ENCODE measurements at regions not wholly inside any gene's neighbourhood (a gene's known extent, or its start where the extent isn't known, plus 50 kb on each side); places are given as distances from the start of the nearest gene placed in this dataset.
A peak's percentile ranks its signal among the peaks of the same experiment; 100 is the strongest.

DNA sequence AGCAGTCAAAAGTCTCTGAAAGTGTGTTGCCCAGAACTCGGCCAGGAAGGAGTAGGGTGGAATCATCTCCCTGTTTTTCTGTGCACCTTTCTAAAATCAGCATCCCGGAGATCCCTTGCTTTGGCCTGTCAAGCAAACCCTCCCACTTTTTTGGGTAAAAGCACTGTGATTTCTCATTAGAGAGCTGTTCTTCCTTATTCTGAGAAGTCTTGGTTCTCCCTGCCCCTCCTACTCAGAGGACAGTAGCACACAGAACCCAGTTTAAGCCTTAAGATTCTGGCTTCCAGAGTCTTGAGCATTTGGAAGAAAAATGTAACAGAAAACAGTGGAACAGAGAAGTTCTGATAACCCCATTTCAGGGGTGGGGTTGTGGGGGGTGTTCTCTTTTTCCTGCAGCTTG is 52.6 kb upstream of the KATNAL1 start:
- no peak overlapping the region for H3K27ac Mint-ChIP-seq
- no peaks in the 10 kb centered on the region for H3K36me3 Mint-ChIP-seq
- ATAC-seq (no peak), DNase-seq (ENCODE audit: low spot score in 2 of 2) (no peak)
- no peaks in the 10 kb centered on the region for H3K9me3 Mint-ChIP-seq

DNA sequence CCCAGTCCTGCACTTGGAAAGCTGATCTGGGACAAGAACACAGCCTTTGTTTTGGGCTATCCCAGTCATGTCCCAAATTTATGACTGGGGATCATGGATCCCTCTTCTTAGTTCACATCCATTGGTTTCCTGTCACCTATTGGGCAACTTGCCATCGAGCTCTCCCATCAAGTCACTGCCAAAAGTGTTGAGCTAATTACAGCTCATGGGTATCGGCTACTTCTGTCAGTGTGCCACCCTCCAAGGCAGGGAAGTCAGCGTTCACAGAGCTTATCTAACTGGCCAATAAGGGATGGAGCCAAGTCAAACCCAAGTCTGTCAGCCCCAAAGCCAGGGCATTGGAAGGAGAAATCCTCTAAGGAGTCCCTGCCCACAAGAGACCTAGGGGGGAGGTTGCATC is 53.2 kb upstream of the KATNAL1 start:
- Mint-ChIP-seq H3K36me3 (peaks cover 0 to 2% of the 10 kb centered on the region in 2 donors), H3K27ac (no peak overlapping the region), H3K9me3 (no peaks in the 10 kb centered on the region)
- DNase-seq (ENCODE audit: low spot score in 2 of 2) (no peak), ATAC-seq (no peak)

DNA sequence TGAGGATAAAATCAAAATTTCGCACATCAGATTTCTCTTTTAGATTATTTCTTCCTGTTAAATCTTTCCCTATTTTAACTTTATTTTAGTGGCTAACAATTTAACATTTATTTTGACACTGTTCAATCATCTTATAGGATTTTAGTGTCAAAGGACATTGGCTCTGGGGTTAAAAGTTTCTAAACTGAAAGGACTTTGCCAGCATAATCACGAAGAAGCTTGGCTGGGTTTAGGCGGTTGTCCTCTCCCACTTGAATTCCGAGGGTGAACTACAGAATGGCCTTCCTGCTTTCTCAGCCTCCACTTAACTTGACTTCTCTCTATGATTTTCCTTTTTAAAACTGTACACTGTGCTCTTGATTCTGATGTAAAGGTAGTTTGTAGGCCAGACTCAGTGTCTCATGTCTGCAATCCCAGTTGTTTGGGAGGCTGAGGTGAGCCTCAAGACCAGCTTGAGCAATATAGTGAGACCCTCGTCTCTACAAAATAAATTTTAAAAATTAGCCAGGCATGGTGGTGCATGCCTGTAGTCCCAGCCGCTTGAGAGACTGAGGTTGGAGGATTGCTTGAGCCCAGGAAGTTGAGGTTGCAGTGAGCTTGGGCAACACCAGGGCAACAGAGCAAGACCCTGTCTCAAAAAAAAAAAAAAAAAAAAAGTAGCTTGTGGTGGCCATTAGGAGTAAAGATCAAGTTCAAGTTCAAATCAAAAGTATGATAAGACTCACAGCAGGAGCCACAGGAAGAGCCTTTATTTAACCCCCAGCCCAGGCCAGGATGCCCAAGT is 54.8 kb upstream of the KATNAL1 start:
- ATAC-seq, result peak in 1 of 2 donors; percentile 39
- Mint-ChIP-seq H3K36me3 (peaks cover 0 to 6% of the 10 kb centered on the region in 2 donors), H3K27ac (no peak overlapping the region), H3K9me3 (no peaks in the 10 kb centered on the region)
- no peak for DNase-seq (ENCODE audit: low spot score in 2 of 2)

DNA sequence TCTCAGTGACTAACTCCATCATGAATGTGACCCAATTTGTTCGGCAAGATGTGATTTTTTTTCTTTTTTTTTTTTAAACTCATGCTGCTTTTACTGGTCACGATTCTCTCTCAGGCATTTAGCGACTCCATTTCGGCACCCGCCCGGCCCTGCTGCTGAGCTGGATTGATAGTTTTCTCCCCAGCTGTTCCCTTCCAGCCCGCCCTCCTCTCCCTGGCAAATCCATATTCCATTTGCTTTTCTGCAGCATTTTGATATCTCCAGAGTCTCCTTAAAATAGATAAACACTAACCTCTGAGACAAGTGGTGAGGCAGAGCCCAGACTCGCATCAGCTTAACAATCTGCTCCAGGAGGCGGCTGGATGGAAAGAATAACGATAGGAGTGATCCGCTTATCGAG is 55.5 kb upstream of the KATNAL1 start:
- H3K9me3 Mint-ChIP-seq, result no peaks in the 10 kb centered on the region
- DNase-seq (ENCODE audit: low spot score in 2 of 2) (no peak), ATAC-seq (no peak)
- H3K27ac Mint-ChIP-seq, result no peak overlapping the region
- H3K36me3 Mint-ChIP-seq, result peaks cover 0 to 6% of the 10 kb centered on the region in 2 donors

DNA sequence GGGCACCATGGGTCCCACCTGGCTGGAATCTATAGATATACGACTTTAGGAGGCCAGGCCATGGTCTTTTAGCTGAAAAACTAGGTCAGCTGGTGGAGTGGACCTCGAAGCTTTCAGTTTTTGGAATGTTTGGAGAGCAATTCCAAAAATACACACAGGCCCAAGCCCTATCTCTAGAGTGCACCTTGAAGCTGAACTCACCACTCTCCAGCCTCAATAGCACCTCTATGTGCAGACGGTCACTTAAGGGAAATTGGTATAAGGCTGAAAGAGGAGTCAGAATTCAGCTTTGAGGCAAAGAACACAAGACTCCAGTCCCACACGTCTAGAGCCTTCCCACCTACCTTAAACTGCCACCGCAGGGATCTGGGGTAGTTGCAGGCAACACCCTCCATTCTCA is 56.4 kb upstream of the KATNAL1 start:
- Mint-ChIP-seq H3K27ac (no peak overlapping the region), H3K9me3 (peaks cover 0 to 2% of the 10 kb centered on the region in 2 donors), H3K36me3 (peaks cover 4 to 6% of the 10 kb centered on the region in 2 donors)
- ATAC-seq, result no peak
- no peak for DNase-seq (ENCODE audit: low spot score in 2 of 2)

DNA sequence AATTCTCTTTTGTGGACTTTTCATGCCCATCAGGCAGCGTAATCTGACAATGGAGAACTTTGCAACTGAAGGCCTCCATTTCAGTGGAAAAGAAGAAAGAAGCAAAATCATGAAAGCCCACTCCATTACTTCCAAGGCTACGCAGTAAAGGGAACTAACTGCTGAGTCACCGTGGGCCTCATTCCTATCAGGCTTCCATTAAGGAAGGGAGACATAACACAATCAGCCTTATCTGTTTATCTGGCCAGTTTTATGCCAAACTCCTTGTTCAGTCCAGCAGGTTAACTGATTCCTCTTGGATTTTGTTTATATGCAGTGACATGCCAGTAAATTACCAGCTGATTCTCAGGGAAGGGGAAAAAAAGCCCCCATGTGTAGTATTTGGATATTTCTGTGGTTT is 56.8 kb upstream of the KATNAL1 start:
- DNase-seq (ENCODE audit: low spot score in 2 of 2) (no peak), ATAC-seq (no peak)
- Mint-ChIP-seq H3K27ac (no peak overlapping the region), H3K36me3 (peaks cover 6 to 8% of the 10 kb centered on the region in 2 donors), H3K9me3 (peaks cover 0 to 5% of the 10 kb centered on the region in 2 donors)

DNA sequence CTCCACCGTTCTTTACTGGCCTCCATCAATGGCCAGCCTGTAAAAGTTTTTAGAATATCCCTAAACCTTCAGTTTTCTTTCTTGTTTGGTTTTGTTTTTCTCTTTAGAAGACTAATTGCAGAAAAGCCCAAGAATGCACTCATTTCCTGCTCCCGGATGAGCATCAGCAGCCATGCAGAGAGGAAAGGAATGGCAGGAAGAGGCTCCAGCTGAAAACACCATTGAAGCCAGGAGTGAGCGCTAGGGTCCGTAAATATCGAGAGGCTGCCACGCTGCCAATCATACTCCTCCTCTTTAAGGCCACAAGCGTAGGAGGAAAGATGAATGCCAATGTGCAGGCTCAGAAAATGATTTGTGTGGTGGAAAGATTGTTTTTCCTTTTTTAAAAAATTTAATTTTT is 57.4 kb upstream of the UBE2L5 start:
- Mint-ChIP-seq H3K9me3 (peaks cover 0 to 5% of the 10 kb centered on the region in 2 donors), H3K27ac (no peak overlapping the region), H3K36me3 (peaks cover 6 to 9% of the 10 kb centered on the region in 2 donors)
- DNase-seq (ENCODE audit: low spot score in 2 of 2) (no peak), ATAC-seq (no peak)

DNA sequence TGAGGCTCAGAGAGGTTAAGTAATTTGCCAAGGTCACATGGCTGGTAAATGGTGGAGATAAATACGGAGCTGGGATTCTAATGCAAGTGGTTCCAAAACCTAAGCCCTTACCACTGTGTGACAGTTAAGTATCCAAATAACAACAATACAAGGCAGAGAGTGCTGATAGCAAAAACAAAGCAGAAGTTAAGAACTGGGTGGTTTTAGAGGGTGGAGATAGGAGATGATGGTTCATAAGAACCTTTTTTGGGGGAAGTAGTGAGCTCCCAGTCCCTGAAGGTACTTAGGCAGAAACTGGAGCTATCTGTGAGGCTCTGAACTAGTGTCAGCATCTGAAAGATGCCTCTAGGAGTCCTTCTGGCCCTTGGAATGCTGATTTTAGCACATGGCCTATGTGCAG is 56.2 kb upstream of the UBE2L5 start:
- ATAC-seq, result no peak

DNA sequence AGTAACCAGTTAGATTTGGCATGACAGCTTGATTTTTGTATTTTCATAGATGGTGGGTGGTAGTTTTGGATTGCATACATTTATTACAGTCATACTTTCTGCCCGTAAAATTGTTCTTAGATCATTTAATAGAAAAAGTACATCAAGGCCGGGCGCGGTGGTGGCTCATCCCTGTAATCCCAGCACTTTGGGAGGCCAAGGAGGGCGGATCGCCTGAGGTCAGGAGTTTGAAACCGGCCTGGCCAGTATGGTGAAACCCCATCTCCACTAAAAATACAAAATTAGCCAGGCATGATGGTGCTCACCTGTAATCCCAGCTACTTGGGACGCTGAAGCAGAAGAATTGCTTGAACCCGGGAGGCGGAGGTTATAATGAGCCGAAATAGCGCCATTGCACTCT is 55.0 kb upstream of the UBE2L5 start:
- Mint-ChIP-seq H3K27ac (no peak overlapping the region), H3K36me3 (peaks cover 6 to 16% of the 10 kb centered on the region in 2 donors), H3K9me3 (peaks cover 0 to 5% of the 10 kb centered on the region in 2 donors)
- DNase-seq (ENCODE audit: low spot score in 2 of 2) (no peak), ATAC-seq (no peak)

More for the DNA sequence above, 56.2 kb upstream of the UBE2L5 start:
- peaks cover 0 to 5% of the 10 kb centered on the region in 2 donors for H3K9me3 Mint-ChIP-seq
- no peak overlapping the region for H3K27ac Mint-ChIP-seq
- H3K36me3 Mint-ChIP-seq, result peaks cover 6 to 16% of the 10 kb centered on the region in 2 donors
- DNase-seq (ENCODE audit: low spot score in 2 of 2), result no peak

DNA sequence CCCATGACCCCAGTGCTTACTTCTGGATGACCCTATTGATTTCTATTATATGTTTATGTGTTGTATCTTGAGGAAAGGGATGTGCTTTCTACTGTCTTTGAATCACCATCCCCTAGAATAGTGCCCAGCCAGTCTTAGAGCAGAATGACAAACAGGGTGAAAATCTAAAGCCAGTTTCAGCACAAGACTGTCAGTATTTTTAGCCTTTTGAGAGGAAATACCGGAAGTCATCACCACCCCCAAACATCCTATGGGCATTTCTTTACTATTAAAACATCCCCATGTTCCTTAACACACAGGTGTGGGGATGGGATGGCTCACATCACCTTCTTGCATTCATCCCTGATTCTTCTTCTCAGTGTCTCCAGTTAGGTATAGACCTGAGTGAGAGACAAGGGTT is 52.1 kb upstream of the UBE2L5 start:
- ATAC-seq, result no peak
- peaks cover 3 to 5% of the 10 kb centered on the region in 2 donors for H3K9me3 Mint-ChIP-seq
- DNase-seq (ENCODE audit: low spot score in 2 of 2), result no peak
- H3K27ac Mint-ChIP-seq, result peak overlapping the region in 1 of 2 donors; percentile 86
- H3K36me3 Mint-ChIP-seq, result peaks cover 6 to 16% of the 10 kb centered on the region in 2 donors

DNA sequence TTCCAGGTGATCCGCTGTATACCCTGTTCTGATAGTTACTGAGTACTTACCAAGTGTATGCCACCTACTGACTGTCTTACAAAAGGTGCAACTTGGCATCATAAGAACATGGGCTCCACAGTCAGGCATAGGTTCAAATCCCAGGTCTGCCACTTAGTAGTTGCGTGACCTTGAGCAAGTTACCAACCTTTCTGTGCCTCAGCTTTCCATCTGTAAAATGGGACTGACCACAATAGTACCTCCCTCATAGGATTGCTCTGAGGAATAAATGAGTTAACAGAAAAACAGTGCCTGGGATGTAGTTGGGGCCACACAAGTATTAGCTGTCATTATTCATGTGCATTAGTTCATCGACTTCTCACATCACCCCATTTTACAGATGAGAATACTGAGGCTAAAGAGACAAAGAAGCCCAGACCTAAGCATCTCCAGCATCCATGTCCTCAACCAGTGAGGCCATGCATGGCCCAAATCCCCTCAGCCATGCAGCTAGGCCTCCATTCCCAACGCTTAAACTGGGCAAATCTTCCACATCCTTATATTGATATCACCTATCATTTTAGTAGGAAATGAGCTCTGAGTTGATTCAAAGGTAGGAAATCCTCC is 51.3 kb upstream of the UBE2L5 start:
- ATAC-seq (no peak), DNase-seq (ENCODE audit: low spot score in 2 of 2) (no peak)
- peaks cover under 1 to 16% of the 10 kb centered on the region in 2 donors for H3K36me3 Mint-ChIP-seq
- peak overlapping the region; percentile 66 to 86 for H3K27ac Mint-ChIP-seq
- peaks cover 3 to 5% of the 10 kb centered on the region in 2 donors for H3K9me3 Mint-ChIP-seq

DNA sequence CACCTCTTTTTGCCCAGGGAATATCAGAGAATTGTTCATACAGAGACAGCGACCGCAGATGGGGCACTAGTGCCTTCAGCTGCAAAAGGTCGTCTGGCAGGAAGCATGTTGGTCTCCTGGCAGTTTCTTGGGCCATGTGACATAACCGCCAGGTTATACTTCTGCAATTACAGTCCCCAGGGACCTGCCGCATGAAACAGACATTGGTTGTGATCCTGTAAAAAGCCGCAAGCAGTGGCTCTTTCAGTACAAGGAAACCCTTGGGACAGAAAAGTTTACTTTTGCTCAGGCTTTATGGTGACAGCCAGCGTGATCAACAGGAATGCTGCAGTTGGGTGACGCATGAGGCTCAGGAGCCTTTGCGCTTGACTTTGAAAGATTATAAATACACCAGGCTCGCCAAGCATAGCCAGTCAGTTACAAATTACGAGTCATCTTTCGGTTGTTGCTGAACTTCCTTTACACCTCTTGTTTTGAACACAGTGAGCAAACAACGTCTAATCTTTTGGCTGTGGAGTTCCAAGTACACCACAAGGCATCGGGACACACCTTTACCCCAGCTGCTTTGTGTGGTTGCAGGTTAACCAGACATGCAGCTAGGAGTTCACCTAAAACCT is 50.5 kb upstream of the UBE2L5 start:
- H3K9me3 Mint-ChIP-seq, result peaks cover 3 to 5% of the 10 kb centered on the region in 2 donors
- peak overlapping the region; percentile 66 to 86 for H3K27ac Mint-ChIP-seq
- DNase-seq (ENCODE audit: low spot score in 2 of 2) (peak; percentile 55 to 75), ATAC-seq (peak; percentile 76 to 79)
- H3K36me3 Mint-ChIP-seq, result peaks cover 0 to 16% of the 10 kb centered on the region in 2 donors

Data from activated naive CD4-positive, alpha-beta T cell treated with anti-CD3 and anti-CD28 coated beads, Interleukin-2, amount 50 U/mL, for 72 hours (primary cell).